ENCODE measurements at regions not wholly inside any gene's neighbourhood (a gene's known extent, or its start where the extent isn't known, plus 50 kb on each side); places are given as distances from the start of the nearest gene placed in this dataset.

- Histone ChIP-seq H2AFZ (ENCODE audit: low read length) (no peak overlapping the region), H3K27me3 (ENCODE audit: low read length) (no peaks in the 10 kb centered on the region), H3K36me3 (ENCODE audit: low read depth, low read length) (peaks cover 15% of the 10 kb centered on the region), H3K9me2 (replicated peaks; ENCODE audit: low read length) (no peaks in the 10 kb centered on the region), H3F3A (ENCODE audit: low read length, unreplicated experiment) (no peaks in the 10 kb centered on the region), H3K4me1 (ENCODE audit: insufficient read depth, low read length) (peaks cover 12% of the 10 kb centered on the region), H3K9me3 (ENCODE audit: low read length) (no peaks in the 10 kb centered on the region), H4K20me1 (ENCODE audit: low read length) (no peaks in the 10 kb centered on the region), H3K79me2 (ENCODE audit: low read length) (no peaks in the 10 kb centered on the region), H3K4me3 (ENCODE audit: low read length) (no peak overlapping the region), H3K9ac (ENCODE audit: low read length) (no peak overlapping the region), H3K27ac (ENCODE audit: low read length) (no peak overlapping the region), H3K4me2 (ENCODE audit: low read length) (no peak overlapping the region)
- no peak for DNase-seq
- CTCF ChIA-PET, result no interaction called here
- peak; percentile 23 for ATAC-seq
- TF ChIP-seq EZH2 (IDR thresholded peaks at IDR 0.05; ENCODE audit: low read length, unreplicated experiment) (no peak), CTCF (conservative IDR thresholded peaks at IDR 0.05; ENCODE audit: low read depth, low read length) (no peak), EZH2phosphoT487 (IDR thresholded peaks at IDR 0.05; ENCODE audit: borderline replicate concordance, low read length) (no peak)
- no TSS peak for BruUV-seq (replicated peaks)
- intact Hi-C loops (cut with micrococcal nuclease), result loop anchor here (5.0 kb wide), 1 partner anchor 51 kb away; no protein-coding TSS in a partner anchor
- POLR2A ChIA-PET (ENCODE audit: unreplicated experiment), result interaction anchor here (0.6 kb wide), 1 partner anchor 122 kb away, joined by 5 read pairs; no protein-coding TSS in a partner anchor
Measured at GRCh38 chr14:71628433-71628832, 303.8 kb upstream of the RGS6 start.

- BruUV-seq (replicated peaks), result no TSS peak
- DNase-seq, result no peak
- H3K4me2 ChIP-seq (ENCODE audit: low read length), result peak overlapping the region; percentile 2; the same call in 1 of the 2 replicates
Measured at GRCh38 chr14:71629250-71629649, 303.0 kb upstream of the RGS6 start.

More at GRCh38 chr14:71629250-71629649, 303.0 kb upstream of the RGS6 start:
- CTCF ChIA-PET, result no interaction called here
- H3K79me2 ChIP-seq (ENCODE audit: low read length), result no peaks in the 10 kb centered on the region
- H2AFZ ChIP-seq (ENCODE audit: low read length), result no peak overlapping the region
- H3F3A ChIP-seq (ENCODE audit: low read length, unreplicated experiment), result no peaks in the 10 kb centered on the region
- no peaks in the 10 kb centered on the region for H3K9me2 ChIP-seq (replicated peaks; ENCODE audit: low read length)
- H3K27me3 ChIP-seq (ENCODE audit: low read length), result no peaks in the 10 kb centered on the region
- H3K9ac ChIP-seq (ENCODE audit: low read length), result no peak overlapping the region
- H3K36me3 ChIP-seq (ENCODE audit: low read depth, low read length), result peaks cover 12% of the 10 kb centered on the region
- H4K20me1 ChIP-seq (ENCODE audit: low read length), result no peaks in the 10 kb centered on the region
- ATAC-seq, result peak; percentile 53
- TF ChIP-seq EZH2phosphoT487 (IDR thresholded peaks at IDR 0.05; ENCODE audit: borderline replicate concordance, low read length) (no peak), CTCF (conservative IDR thresholded peaks at IDR 0.05; ENCODE audit: low read depth, low read length) (no peak), EZH2 (IDR thresholded peaks at IDR 0.05; ENCODE audit: low read length, unreplicated experiment) (no peak)
- no peak overlapping the region for H3K4me3 ChIP-seq (ENCODE audit: low read length)
- H3K9me3 ChIP-seq (ENCODE audit: low read length), result no peaks in the 10 kb centered on the region
- POLR2A ChIA-PET (ENCODE audit: unreplicated experiment), result interaction anchor here (0.6 kb wide), 1 partner anchor 464 kb away, joined by 3 read pairs; no protein-coding TSS in a partner anchor
- intact Hi-C loops (cut with micrococcal nuclease), result loop anchor here (1.0 to 5.0 kb wide), 2 partner anchors 22 to 52 kb away; no protein-coding TSS in a partner anchor
- no peak overlapping the region for H3K27ac ChIP-seq (ENCODE audit: low read length)
- peaks cover 12% of the 10 kb centered on the region for H3K4me1 ChIP-seq (ENCODE audit: insufficient read depth, low read length)
